A549 (cell line): ENCODE measurements at regions not wholly inside any gene's neighbourhood (a gene's known extent, or its start where the extent isn't known, plus 50 kb on each side); places are given as distances from the start of the nearest gene placed in this dataset.

Experiments
- CTCF ChIP-seq: fragments of >200 bp; sonication (Bioruptor Twin); formaldehyde crosslinking; IDR thresholded peaks from 3 replicates; pipeline ENCODE4 v1.5.1; 2016
- JUN ChIP-seq, 2 experiments: fragments of >200 bp; sonication (Bioruptor Twin); formaldehyde crosslinking; IDR thresholded peaks; 2 replicates in 1 of 2; 3 replicates in 1 of 2; pipeline ENCODE4 v1.6.1; 2016 to 2017
- POLR2A ChIP-seq: IDR thresholded peaks from 2 replicates; pipeline ENCODE4 v1.6.1; 2012; ENCODE audit warnings: mild to moderate bottlenecking, low read length
- RARB ChIP-seq: fragments of 250-450 bp; sonication (Bioruptor Pico); IDR thresholded peaks from 2 replicates; pipeline ENCODE4 v1.8.0; 2021; ENCODE audit warnings: mild to moderate bottlenecking, moderate library complexity
- SMC3 ChIP-seq: fragments of >200 bp; sonication (Bioruptor Twin); formaldehyde crosslinking; IDR thresholded peaks from 3 replicates; pipeline ENCODE4 v1.6.1; 2018; ENCODE audit warnings: inconsistent platforms

DNA sequence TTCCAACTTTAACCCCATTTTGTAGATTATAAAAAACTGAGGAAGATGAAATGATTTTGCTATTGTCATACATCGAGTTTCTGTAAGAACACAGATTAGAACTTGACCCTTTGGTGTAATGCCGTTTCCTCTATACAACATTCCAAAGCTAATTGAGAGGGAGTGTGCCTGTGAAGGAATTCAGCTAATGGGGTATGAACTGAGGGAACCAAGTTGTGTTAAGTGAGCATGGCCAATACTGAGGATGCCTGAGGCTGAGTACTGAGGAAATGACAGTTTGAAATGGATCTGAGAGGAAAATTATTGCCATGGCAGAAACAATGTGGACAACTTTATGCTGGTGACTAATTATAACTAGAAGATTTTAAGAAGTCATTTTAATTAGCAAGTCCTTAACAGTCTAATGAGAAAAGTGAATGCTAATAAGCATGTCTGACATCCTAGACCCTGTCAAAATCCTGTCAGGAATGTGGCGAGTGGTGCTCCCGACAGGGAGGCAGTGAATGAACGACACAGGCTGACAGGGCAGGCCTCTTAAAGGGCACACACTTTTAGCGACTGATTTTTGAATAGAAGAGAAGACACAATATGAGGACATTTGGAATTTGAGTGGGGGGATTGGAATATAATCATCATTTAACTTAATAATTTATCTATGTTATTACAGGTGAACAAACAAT, 262.5 kb downstream of the HLX start:
- TF ChIP-seq CTCF = no peak
- TF ChIP-seq POLR2A = no peak
- TF ChIP-seq SMC3 = no peak
- TF ChIP-seq JUN (IDR thresholded peaks at IDR 0.05) = no peak
- TF ChIP-seq RARB (CRISPR knock-in tag) = no peak
